CD14-positive monocyte (primary cell): ENCODE measurements at regions not wholly inside any gene's neighbourhood (a gene's known extent, or its start where the extent isn't known, plus 50 kb on each side); places are given as distances from the start of the nearest gene placed in this dataset.

Source experiments
- DNase-seq, 3 donors: peaks; one replicate each; pipeline ENCODE4 v3.0.0-alpha.2; 2011 to 2022
- H2AFZ ChIP-seq: 2 replicates; pipeline ENCODE4 v1.6.0; 2012; ENCODE audit warnings: mild to moderate bottlenecking, low read depth, low read length, inconsistent platforms; ENCODE audit not compliant: insufficient read depth, poor library complexity, severe bottlenecking
- H3K27ac ChIP-seq, 2 donors: 1 replicate in 1 of 2; 2 replicates in 1 of 2; pipeline ENCODE4 v1.5.1; 2012 to 2013; ENCODE audit warnings: low read length in 2 of 2, control low read depth in 1 of 2, inconsistent platforms in 1 of 2, low read depth in 1 of 2, mild to moderate bottlenecking in 1 of 2
- H3K27me3 ChIP-seq, 2 donors: one replicate each; pipeline versions ENCODE4 v1.6.0 to v1.6.1; 2011 to 2013; ENCODE audit warnings: low read length in 2 of 2; ENCODE audit not compliant: control insufficient read depth in 2 of 2, insufficient read depth in 2 of 2
- H3K36me3 ChIP-seq, 2 donors: replicated peaks in 1 of 2; 1 replicate in 1 of 2; 2 replicates in 1 of 2; pipeline versions ENCODE4 v1.5.1 to v1.6.1; 2012 to 2013; ENCODE audit warnings: low read length in 2 of 2, control low read depth in 1 of 2, inconsistent platforms in 1 of 2, mild to moderate bottlenecking in 1 of 2; ENCODE audit not compliant: insufficient read depth in 2 of 2, control insufficient read depth in 1 of 2
- H3K4me1 ChIP-seq, 2 donors: 1 replicate in 1 of 2; 2 replicates in 1 of 2; pipeline versions ENCODE4 v1.5.1 to v1.6.1; 2012 to 2013; ENCODE audit warnings: low read length in 2 of 2, control low read depth in 1 of 2, inconsistent platforms in 1 of 2, mild to moderate bottlenecking in 1 of 2, moderate library complexity in 1 of 2; ENCODE audit not compliant: insufficient read depth in 2 of 2, control insufficient read depth in 1 of 2
- H3K4me2 ChIP-seq: replicated peaks from 2 replicates; pipeline ENCODE3; 2012; ENCODE audit warnings: low read length, moderate library complexity, mild to moderate bottlenecking; ENCODE audit not compliant: poor library complexity, severe bottlenecking; ENCODE audit errors: extremely low read depth
- H3K4me3 ChIP-seq, 3 experiments: fragments of 200-600 bp in 1 of 3; sonication (generic) in 1 of 3; replicated peaks in 1 of 3; 1 replicate in 2 of 3; 2 replicates in 1 of 3; pipeline ENCODE4 v1.5.1; 2011 to 2013; ENCODE audit warnings: low read length in 3 of 3, mild to moderate bottlenecking in 3 of 3, control low read depth in 2 of 3, low read depth in 2 of 3, inconsistent platforms in 1 of 3, moderate library complexity in 1 of 3
- H3K79me2 ChIP-seq: 2 replicates; pipeline ENCODE4 v1.6.0; 2012; ENCODE audit warnings: mild to moderate bottlenecking, control low read depth, inconsistent platforms, low read length, moderate library complexity; ENCODE audit not compliant: insufficient read depth
- H3K9ac ChIP-seq: 2 replicates; pipeline ENCODE4 v1.6.0; 2017; ENCODE audit warnings: low read length, mild to moderate bottlenecking; ENCODE audit not compliant: insufficient read depth, poor library complexity, severe bottlenecking
- H3K9me3 ChIP-seq, 2 donors: replicated peaks in 1 of 2; 1 replicate in 1 of 2; 2 replicates in 1 of 2; pipeline versions ENCODE4 v1.5.1 to v1.6.1; 2012 to 2013; ENCODE audit warnings: low read length in 2 of 2, control low read depth in 1 of 2; ENCODE audit not compliant: control insufficient read depth in 1 of 2, insufficient read depth in 1 of 2
- H4K20me1 ChIP-seq: 2 replicates; pipeline ENCODE4 v1.6.0; 2012; ENCODE audit warnings: mild to moderate bottlenecking, low read length, control low read depth, moderate library complexity; ENCODE audit not compliant: insufficient read depth
- H3K27ac Mint-ChIP-seq, 7 donors: one replicate each; pipeline ENCODE4 v1.8.0; 2020; ENCODE audit warnings: mild to moderate bottlenecking in 7 of 7, mixed read lengths in 7 of 7, moderate library complexity in 6 of 7, inconsistent platforms in 2 of 7
- H3K27me3 Mint-ChIP-seq, 3 donors: one replicate each; pipeline ENCODE4 v1.8.0; 2021 to 2022; ENCODE audit warnings: low read depth in 3 of 3, mild to moderate bottlenecking in 3 of 3, mixed read lengths in 3 of 3, moderate library complexity in 3 of 3, inconsistent platforms in 1 of 3
- H3K36me3 Mint-ChIP-seq, 2 donors: one replicate each; pipeline ENCODE4 v1.8.0; 2020; ENCODE audit warnings: mixed read lengths in 2 of 2, inconsistent platforms in 1 of 2, mild to moderate bottlenecking in 1 of 2
- H3K4me1 Mint-ChIP-seq: one replicate; pipeline ENCODE4 v1.8.0; 2020; ENCODE audit warnings: mild to moderate bottlenecking, mixed read lengths
- H3K4me3 Mint-ChIP-seq, 2 donors: one replicate each; pipeline ENCODE4 v1.8.0; 2020; ENCODE audit warnings: mild to moderate bottlenecking in 2 of 2, mixed read lengths in 2 of 2, moderate library complexity in 1 of 2
- H3K9me3 Mint-ChIP-seq, 7 donors: one replicate each; pipeline ENCODE4 v1.8.0; 2020 to 2022; ENCODE audit warnings: mixed read lengths in 7 of 7, mild to moderate bottlenecking in 6 of 7, moderate library complexity in 6 of 7, inconsistent platforms in 2 of 7
- WGBS: methylation state at CpG from one replicate; pipeline ENCODE4 v1.1.5; 2013; ENCODE audit warnings: missing lambda C conversion rate; ENCODE audit not compliant: insufficient coverage; 5-methylcytosine and 5-hydroxymethylcytosine counted together
- intact Hi-C, 2 donors: fragments of 100-400 bp; cut with micrococcal nuclease; formaldehyde crosslinking; loops; one replicate each; pipeline versions ENCODE4 v1.15.0 to v1.15.1; 2023
- TF ChIP-seq, protein P1 (sequence below): fragments of 200-600 bp; IDR thresholded peaks from one replicate; pipeline ENCODE4 v1.8.0; 2022; ENCODE audit warnings: antibody characterized with exemption, mild to moderate bottlenecking

DNA sequence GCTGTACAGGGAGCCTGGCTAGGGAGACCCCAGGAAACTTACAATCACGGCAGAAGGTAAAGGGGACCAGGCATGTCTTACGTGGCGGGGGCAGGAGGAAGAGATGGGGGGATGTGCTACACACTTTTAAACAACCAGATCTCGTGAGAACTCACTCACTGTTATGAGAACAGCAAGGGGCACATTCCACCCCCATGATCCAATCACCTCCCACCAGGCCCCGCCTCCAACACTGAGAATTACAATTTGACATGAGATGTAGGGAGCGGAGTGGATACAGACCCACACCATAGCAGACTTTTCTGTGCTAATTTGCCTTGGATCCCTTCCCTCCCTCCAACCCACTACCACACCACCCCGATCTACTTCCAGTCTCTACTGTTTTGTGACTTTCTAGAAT lies 106.7 kb upstream of the PEG3 start:
- H3K27me3 ChIP-seq: no peaks in the 10 kb centered on the region
- no peak overlapping the region for H2AFZ ChIP-seq
- no peak overlapping the region for H3K9ac ChIP-seq
- H3K27me3 Mint-ChIP-seq: no peaks in the 10 kb centered on the region
- no CpG with 5 or more reads among the region's 7 CpGs for WGBS
- H3K4me2 ChIP-seq: no peak overlapping the region
- intact Hi-C loops: no loop called here
- TF ChIP-seq, protein P1, sequence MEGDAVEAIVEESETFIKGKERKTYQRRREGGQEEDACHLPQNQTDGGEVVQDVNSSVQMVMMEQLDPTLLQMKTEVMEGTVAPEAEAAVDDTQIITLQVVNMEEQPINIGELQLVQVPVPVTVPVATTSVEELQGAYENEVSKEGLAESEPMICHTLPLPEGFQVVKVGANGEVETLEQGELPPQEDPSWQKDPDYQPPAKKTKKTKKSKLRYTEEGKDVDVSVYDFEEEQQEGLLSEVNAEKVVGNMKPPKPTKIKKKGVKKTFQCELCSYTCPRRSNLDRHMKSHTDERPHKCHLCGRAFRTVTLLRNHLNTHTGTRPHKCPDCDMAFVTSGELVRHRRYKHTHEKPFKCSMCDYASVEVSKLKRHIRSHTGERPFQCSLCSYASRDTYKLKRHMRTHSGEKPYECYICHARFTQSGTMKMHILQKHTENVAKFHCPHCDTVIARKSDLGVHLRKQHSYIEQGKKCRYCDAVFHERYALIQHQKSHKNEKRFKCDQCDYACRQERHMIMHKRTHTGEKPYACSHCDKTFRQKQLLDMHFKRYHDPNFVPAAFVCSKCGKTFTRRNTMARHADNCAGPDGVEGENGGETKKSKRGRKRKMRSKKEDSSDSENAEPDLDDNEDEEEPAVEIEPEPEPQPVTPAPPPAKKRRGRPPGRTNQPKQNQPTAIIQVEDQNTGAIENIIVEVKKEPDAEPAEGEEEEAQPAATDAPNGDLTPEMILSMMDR: no peak
- H3K4me1 Mint-ChIP-seq: no peaks in the 10 kb centered on the region
- H3K4me3 ChIP-seq: no peak overlapping the region
- H3K27ac Mint-ChIP-seq: no peak overlapping the region
- H3K36me3 ChIP-seq: no peaks in the 10 kb centered on the region
- H4K20me1 ChIP-seq: no peaks in the 10 kb centered on the region
- no peaks in the 10 kb centered on the region for H3K79me2 ChIP-seq
- peaks cover 24 to 73% (median 66%) of the 10 kb centered on the region in 7 donors for H3K9me3 Mint-ChIP-seq
- H3K36me3 Mint-ChIP-seq: no peaks in the 10 kb centered on the region
- H3K27ac ChIP-seq: no peak overlapping the region
- H3K4me3 Mint-ChIP-seq: no peak overlapping the region
- no peak for DNase-seq
- H3K9me3 ChIP-seq: peaks cover 76 to 83% of the 10 kb centered on the region in 2 donors
- no peaks in the 10 kb centered on the region for H3K4me1 ChIP-seq

DNA sequence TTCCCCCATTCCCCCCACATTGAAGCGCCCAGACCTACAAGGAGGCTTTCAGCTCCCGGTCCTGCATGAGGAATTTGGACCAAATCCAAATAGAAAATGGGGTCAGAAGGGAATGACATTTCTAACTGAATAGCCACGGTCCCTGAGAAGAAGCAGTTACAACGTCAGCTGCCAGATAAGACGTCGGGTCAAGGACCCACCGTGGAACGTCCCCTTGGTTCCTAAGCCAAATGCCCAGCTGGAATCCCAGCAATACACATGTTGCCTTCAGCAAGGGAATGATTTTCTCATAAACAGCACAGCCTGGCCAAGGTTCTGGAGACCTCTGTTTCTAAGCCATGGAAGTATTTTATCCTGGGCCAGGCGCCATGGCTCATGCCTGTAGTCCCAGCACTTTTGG lies 109.1 kb upstream of the PEG3 start:
- Histone ChIP-seq H3K9me3 (peaks cover 72 to 81% of the 10 kb centered on the region in 2 donors), H3K4me3 (no peak overlapping the region), H3K27ac (no peak overlapping the region), H3K36me3 (no peaks in the 10 kb centered on the region), H3K79me2 (no peaks in the 10 kb centered on the region), H3K9ac (no peak overlapping the region), H3K4me1 (no peaks in the 10 kb centered on the region), H4K20me1 (no peaks in the 10 kb centered on the region), H2AFZ (no peak overlapping the region), H3K4me2 (no peak overlapping the region), H3K27me3 (no peaks in the 10 kb centered on the region)
- Mint-ChIP-seq H3K4me3 (no peak overlapping the region), H3K4me1 (no peaks in the 10 kb centered on the region), H3K9me3 (peaks cover 25 to 72% (median 67%) of the 10 kb centered on the region in 7 donors), H3K36me3 (no peaks in the 10 kb centered on the region), H3K27me3 (no peaks in the 10 kb centered on the region), H3K27ac (no peak overlapping the region)
- intact Hi-C loops: no loop called here
- TF ChIP-seq, protein P1: no peak
- WGBS: 87% methylated on average over 3 of the region's 9 CpGs
- DNase-seq: no peak
